Endothelial cell (in vitro differentiated cells): ENCODE measurements at regions not wholly inside any gene's neighbourhood (a gene's known extent, or its start where the extent isn't known, plus 50 kb on each side); places are given as distances from the start of the nearest gene placed in this dataset.

Experiments
- DNase-seq: peaks from one replicate; pipeline ENCODE4 v3.0.0; 2021; ENCODE audit warnings: low spot score
- H3K27ac Mint-ChIP-seq: one replicate; pipeline ENCODE4 v1.8.0; 2021; ENCODE audit warnings: mixed read lengths, inconsistent platforms; ENCODE audit not compliant: unreplicated experiment
- H3K27me3 Mint-ChIP-seq: one replicate; pipeline ENCODE4 v1.8.0; 2021; ENCODE audit warnings: mild to moderate bottlenecking, moderate library complexity, mixed read lengths, inconsistent platforms; ENCODE audit not compliant: unreplicated experiment
- H3K36me3 Mint-ChIP-seq: one replicate; pipeline ENCODE4 v1.8.0; 2021; ENCODE audit warnings: mild to moderate bottlenecking, low read depth, mixed read lengths, inconsistent platforms; ENCODE audit not compliant: unreplicated experiment
- H3K4me1 Mint-ChIP-seq: one replicate; pipeline ENCODE4 v1.8.0; 2021; ENCODE audit warnings: mild to moderate bottlenecking, mixed read lengths, inconsistent platforms; ENCODE audit not compliant: unreplicated experiment
- H3K4me3 Mint-ChIP-seq: one replicate; pipeline ENCODE4 v1.8.0; 2021; ENCODE audit warnings: mild to moderate bottlenecking, mixed read lengths, inconsistent platforms; ENCODE audit not compliant: unreplicated experiment
- H3K9me3 Mint-ChIP-seq: one replicate; pipeline ENCODE4 v1.8.0; 2021; ENCODE audit warnings: mixed read lengths, inconsistent platforms; ENCODE audit not compliant: unreplicated experiment
- TF ChIP-seq, protein P1 (sequence below): fragments of 200-600 bp; sonication (generic); IDR thresholded peaks from one replicate; pipeline ENCODE4 v1.5.0; 2021; ENCODE audit warnings: antibody characterized with exemption; ENCODE audit not compliant: unreplicated experiment

DNA sequence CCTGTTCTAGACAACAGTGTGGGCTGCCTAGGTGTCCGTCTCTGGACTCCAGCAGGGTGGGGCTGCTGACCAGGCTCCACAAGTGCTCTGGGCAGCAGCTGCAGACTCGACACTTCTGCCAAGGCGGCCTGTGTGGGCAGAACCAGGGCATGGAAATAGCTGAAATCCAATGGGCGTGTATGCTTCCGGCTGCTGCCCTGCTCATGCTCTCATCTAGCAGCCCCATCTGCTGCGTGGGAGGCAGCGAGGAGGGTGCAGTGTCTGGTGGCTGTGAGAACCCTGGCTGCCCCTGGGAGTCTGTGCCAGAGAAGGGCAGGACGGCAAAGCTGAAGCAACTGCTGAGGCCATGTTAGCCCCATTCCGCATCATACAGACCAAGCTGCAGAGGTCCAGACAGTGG, 174.9 kb downstream of the SOX11 start:
- no peaks in the 10 kb centered on the region for H3K4me1 Mint-ChIP-seq
- no peaks in the 10 kb centered on the region for H3K27me3 Mint-ChIP-seq
- peaks cover 5% of the 10 kb centered on the region for H3K9me3 Mint-ChIP-seq
- H3K27ac Mint-ChIP-seq, result no peak overlapping the region
- TF ChIP-seq, protein P1, sequence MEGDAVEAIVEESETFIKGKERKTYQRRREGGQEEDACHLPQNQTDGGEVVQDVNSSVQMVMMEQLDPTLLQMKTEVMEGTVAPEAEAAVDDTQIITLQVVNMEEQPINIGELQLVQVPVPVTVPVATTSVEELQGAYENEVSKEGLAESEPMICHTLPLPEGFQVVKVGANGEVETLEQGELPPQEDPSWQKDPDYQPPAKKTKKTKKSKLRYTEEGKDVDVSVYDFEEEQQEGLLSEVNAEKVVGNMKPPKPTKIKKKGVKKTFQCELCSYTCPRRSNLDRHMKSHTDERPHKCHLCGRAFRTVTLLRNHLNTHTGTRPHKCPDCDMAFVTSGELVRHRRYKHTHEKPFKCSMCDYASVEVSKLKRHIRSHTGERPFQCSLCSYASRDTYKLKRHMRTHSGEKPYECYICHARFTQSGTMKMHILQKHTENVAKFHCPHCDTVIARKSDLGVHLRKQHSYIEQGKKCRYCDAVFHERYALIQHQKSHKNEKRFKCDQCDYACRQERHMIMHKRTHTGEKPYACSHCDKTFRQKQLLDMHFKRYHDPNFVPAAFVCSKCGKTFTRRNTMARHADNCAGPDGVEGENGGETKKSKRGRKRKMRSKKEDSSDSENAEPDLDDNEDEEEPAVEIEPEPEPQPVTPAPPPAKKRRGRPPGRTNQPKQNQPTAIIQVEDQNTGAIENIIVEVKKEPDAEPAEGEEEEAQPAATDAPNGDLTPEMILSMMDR, result no peak
- H3K4me3 Mint-ChIP-seq, result no peak overlapping the region
- H3K36me3 Mint-ChIP-seq, result no peaks in the 10 kb centered on the region
- DNase-seq, result no peak

DNA sequence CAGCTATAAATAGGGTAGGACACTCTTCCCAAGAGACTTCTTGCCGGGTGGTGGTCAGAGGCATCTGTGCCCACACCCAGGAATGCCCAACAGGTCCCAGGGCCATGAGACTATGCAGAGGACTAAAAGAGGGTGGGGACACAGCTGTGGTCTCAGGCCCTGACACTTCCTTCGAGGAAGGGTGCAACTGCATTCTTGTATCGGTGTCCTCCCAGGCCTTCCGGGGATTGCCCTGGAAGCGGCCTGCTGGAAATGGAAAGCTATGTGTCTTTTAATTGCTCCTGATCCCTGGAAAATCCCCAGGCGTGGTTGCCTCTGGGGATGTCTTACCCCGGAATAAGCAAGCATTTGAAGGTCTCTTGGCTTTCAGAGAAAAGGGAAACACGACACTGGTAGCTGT, 176.7 kb downstream of the SOX11 start:
- no peaks in the 10 kb centered on the region for H3K36me3 Mint-ChIP-seq
- H3K4me3 Mint-ChIP-seq, result no peak overlapping the region
- no peak for DNase-seq
- H3K4me1 Mint-ChIP-seq, result no peaks in the 10 kb centered on the region
- no peak overlapping the region for H3K27ac Mint-ChIP-seq
- TF ChIP-seq, protein P1, result no peak
- peaks cover 14% of the 10 kb centered on the region for H3K9me3 Mint-ChIP-seq
- H3K27me3 Mint-ChIP-seq, result no peaks in the 10 kb centered on the region

DNA sequence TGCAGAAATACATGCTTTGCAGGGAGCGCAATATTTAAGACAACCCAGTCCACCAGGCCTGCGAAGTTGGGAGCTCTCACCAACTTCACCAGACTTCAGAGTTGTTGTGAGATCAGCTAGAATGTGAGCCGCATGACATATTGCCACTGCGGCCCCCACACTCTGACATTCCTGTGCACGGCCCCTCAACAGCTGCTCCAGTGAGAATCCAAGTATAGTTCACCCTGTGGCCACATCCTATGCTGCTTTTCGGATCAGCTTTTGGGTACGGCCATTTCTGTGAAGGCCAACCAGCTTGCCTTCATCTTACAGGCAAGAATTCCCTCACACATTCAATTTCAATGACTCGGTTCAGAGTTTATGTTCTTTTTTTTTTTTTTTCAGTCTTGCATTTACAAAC, 177.8 kb downstream of the SOX11 start:
- no peaks in the 10 kb centered on the region for H3K4me1 Mint-ChIP-seq
- peaks cover 14% of the 10 kb centered on the region for H3K9me3 Mint-ChIP-seq
- TF ChIP-seq, protein P1, result no peak
- H3K4me3 Mint-ChIP-seq, result no peak overlapping the region
- no peak overlapping the region for H3K27ac Mint-ChIP-seq
- H3K36me3 Mint-ChIP-seq, result no peaks in the 10 kb centered on the region
- DNase-seq, result no peak
- no peaks in the 10 kb centered on the region for H3K27me3 Mint-ChIP-seq

DNA sequence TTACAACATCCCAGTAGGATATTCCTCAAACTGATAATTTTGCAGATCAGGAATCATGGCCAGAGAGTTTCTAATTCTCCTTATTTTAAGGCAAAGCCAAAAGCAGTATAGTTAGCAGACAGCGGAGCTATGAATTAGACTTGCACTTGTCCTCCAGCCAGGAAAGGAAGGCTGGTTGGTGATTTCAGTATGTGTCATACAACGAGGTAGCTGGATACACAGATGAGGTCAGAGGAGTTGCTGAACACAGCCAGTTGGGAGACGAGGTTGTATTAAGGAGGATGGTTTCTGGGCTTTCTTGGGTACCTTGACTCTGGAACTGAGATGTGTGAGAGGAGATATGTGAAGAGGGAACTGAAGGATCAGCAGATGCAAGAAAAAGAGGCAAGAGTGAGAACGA, 185.2 kb downstream of the SOX11 start:
- DNase-seq, result no peak
- Mint-ChIP-seq H3K4me3 (no peak overlapping the region), H3K9me3 (peaks cover 11% of the 10 kb centered on the region), H3K4me1 (no peaks in the 10 kb centered on the region), H3K27ac (no peak overlapping the region), H3K27me3 (no peaks in the 10 kb centered on the region), H3K36me3 (no peaks in the 10 kb centered on the region)
- TF ChIP-seq, protein P1, result no peak

DNA sequence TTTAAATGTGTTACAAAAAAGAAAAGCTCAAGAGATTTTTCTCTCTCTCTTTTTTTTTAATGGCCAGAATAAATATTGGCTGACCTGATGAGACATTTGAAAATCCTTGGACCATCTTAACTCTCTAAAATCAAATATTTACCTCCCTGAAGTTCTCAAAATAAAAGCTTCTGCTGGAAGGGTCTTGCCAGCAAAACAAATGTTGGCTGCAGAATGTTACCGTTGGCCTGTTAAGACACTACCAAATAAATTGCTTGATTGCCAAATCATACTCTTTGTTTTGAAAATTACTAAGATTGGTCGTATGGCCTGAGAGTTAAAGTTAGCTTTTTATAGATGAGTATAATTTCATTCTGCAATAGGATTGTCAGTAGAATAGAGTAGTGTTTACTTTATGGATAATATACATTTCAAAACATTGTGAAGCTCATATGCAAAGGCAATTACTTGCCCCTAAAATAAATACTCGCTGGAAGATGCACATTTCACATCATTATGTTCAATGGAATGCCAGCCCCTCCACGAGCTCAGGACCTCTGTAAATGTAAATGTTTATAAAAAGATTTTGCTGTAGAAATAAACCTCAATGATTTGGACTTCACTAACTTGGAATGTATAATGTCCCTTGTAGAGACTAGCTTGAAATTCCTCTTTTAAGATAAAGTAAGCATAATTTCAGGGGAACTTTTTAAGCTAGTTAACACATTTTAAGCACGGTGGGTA, 193.4 kb downstream of the SOX11 start:
- no peaks in the 10 kb centered on the region for H3K27me3 Mint-ChIP-seq
- H3K9me3 Mint-ChIP-seq, result no peaks in the 10 kb centered on the region
- DNase-seq, result no peak
- no peak overlapping the region for H3K4me3 Mint-ChIP-seq
- H3K27ac Mint-ChIP-seq, result no peak overlapping the region
- no peaks in the 10 kb centered on the region for H3K36me3 Mint-ChIP-seq
- TF ChIP-seq, protein P1, result no peak
- H3K4me1 Mint-ChIP-seq, result peaks cover 4% of the 10 kb centered on the region
